ENCODE measurements at regions not wholly inside any gene's neighbourhood (a gene's known extent, or its start where the extent isn't known, plus 50 kb on each side); places are given as distances from the start of the nearest gene placed in this dataset.

- TF ChIP-seq CTCF (IDR thresholded peaks at IDR 0.05; ENCODE audit: insufficient read depth, low read length), result no peak
- no peak for TF ChIP-seq SPI1 (IDR thresholded peaks at IDR 0.05; ENCODE audit: borderline replicate concordance, low read depth)
- TF ChIP-seq POLR2AphosphoS5 (IDR thresholded peaks at IDR 0.05; ENCODE audit: low read depth), result no peak
- no peak for TF ChIP-seq GABPA (IDR thresholded peaks at IDR 0.05; ENCODE audit: low read depth)
- no peak for TF ChIP-seq REST (IDR thresholded peaks at IDR 0.05; ENCODE audit: insufficient replicate concordance, low read depth)
Observed at GRCh38 chr4:79199743-79200142, 126.1 kb downstream of the NAA11 start.

Data from HL-60 (cell line).